Esophagus muscularis mucosa (tissue), 4 donors: ENCODE measurements at regions not wholly inside any gene's neighbourhood (a gene's known extent, or its start where the extent isn't known, plus 50 kb on each side); places are given as distances from the start of the nearest gene placed in this dataset.

Experiments used
- DNase-seq: peaks from one replicate; pipeline ENCODE4 v3.0.0-alpha.2; 2017; ENCODE audit errors: extremely low spot score
- H3K27ac ChIP-seq, 4 donors: fragments of 200-600 bp; sonication (generic); replicated peaks in 1 of 4; 1 replicate in 3 of 4; 2 replicates in 1 of 4; pipeline ENCODE4 v1.5.1; 2016 to 2019; ENCODE audit warnings: mild to moderate bottlenecking in 1 of 4
- H3K27me3 ChIP-seq, 4 donors: fragments of 200-600 bp; sonication (generic); one replicate each; pipeline versions ENCODE4 v1.5.1 to v1.6.0; 2016 to 2019
- H3K36me3 ChIP-seq, 4 donors: fragments of 200-600 bp; sonication (generic); one replicate each; pipeline ENCODE4 v1.5.1; 2016 to 2019
- H3K4me1 ChIP-seq, 4 donors: fragments of 200-600 bp; sonication (generic); one replicate each; pipeline ENCODE4 v1.5.1; 2016 to 2019
- H3K4me3 ChIP-seq, 4 donors: fragments of 200-600 bp; sonication (generic); 1 replicate in 2 of 4; 2 replicates in 2 of 4; pipeline ENCODE4 v1.5.1; 2016 to 2019; ENCODE audit warnings: mild to moderate bottlenecking in 4 of 4, moderate library complexity in 1 of 4
- H3K9me3 ChIP-seq, 4 donors: fragments of 200-600 bp; sonication (generic); 1 replicate in 3 of 4; 2 replicates in 1 of 4; pipeline ENCODE4 v1.5.1; 2016 to 2019
- EP300 ChIP-seq: sonication (generic); formaldehyde crosslinking; IDR thresholded peaks from one replicate; pipeline ENCODE4 v1.6.1; 2017; ENCODE audit warnings: antibody characterized with exemption
- POLR2A ChIP-seq: fragments of 450-650 bp; IDR thresholded peaks from one replicate; pipeline ENCODE4 v1.6.1; 2017; ENCODE audit warnings: antibody characterized with exemption, moderate library complexity, mild to moderate bottlenecking, low read depth
- POLR2AphosphoS5 ChIP-seq, 2 donors: sonication (generic); formaldehyde crosslinking; IDR thresholded peaks; one replicate each; pipeline ENCODE4 v1.6.1; 2017; ENCODE audit warnings: antibody characterized with exemption in 2 of 2
- WGBS: methylation state at CpG from one replicate; pipeline ENCODE4 v1.1.5; 2018; 5-methylcytosine and 5-hydroxymethylcytosine counted together
- intact Hi-C: fragments of 100-400 bp; cut with DNase I; formaldehyde crosslinking; loops from one replicate; pipeline ENCODE4 v1.15.1; 2023
- TF ChIP-seq, protein P1 (sequence below), 3 experiments: fragments of 200-600 bp in 2 of 3; fragments of 450-650 bp in 1 of 3; sonication (generic) in 2 of 3; IDR thresholded peaks; one replicate each; pipeline ENCODE4 v1.5.1; 2017 to 2019; ENCODE audit warnings: antibody characterized with exemption in 3 of 3, mild to moderate bottlenecking in 2 of 3, moderate library complexity in 1 of 3

DNA sequence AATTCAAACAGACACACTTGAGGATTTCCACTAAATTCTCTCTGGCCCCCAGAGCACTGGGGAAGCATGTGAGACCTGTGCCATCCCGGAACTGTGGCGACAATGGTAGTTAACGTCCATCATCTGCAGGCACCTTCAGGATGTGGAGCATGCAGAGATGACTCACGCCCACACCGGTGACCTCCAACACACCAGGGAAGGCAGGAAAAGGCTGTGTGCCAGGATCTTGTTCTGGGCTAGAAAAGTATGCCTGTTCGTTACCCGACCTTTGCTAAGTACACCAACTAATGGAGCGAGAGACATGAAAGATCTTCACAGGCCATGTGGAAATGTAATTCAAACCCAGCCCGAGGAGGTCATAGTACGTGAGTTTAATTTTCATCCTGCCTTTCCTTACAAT is 208.8 kb downstream of the MELK start:
- peaks cover 0 to 76% (median 2%) of the 10 kb centered on the region in 4 donors for H3K27me3 ChIP-seq
- H3K27ac ChIP-seq, result no peak overlapping the region
- 53% methylated on average over 8 of the region's 10 CpGs for WGBS
- TF ChIP-seq EP300 (no peak), POLR2AphosphoS5 (IDR thresholded peaks at IDR 0.05) (no peak), POLR2A (no peak)
- TF ChIP-seq, protein P1, sequence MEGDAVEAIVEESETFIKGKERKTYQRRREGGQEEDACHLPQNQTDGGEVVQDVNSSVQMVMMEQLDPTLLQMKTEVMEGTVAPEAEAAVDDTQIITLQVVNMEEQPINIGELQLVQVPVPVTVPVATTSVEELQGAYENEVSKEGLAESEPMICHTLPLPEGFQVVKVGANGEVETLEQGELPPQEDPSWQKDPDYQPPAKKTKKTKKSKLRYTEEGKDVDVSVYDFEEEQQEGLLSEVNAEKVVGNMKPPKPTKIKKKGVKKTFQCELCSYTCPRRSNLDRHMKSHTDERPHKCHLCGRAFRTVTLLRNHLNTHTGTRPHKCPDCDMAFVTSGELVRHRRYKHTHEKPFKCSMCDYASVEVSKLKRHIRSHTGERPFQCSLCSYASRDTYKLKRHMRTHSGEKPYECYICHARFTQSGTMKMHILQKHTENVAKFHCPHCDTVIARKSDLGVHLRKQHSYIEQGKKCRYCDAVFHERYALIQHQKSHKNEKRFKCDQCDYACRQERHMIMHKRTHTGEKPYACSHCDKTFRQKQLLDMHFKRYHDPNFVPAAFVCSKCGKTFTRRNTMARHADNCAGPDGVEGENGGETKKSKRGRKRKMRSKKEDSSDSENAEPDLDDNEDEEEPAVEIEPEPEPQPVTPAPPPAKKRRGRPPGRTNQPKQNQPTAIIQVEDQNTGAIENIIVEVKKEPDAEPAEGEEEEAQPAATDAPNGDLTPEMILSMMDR (IDR thresholded peaks at IDR 0.05), result no peak
- no peaks in the 10 kb centered on the region for H3K9me3 ChIP-seq
- H3K36me3 ChIP-seq, result no peaks in the 10 kb centered on the region
- intact Hi-C loops, result no loop called here
- no peak overlapping the region for H3K4me3 ChIP-seq
- peaks cover 0 to 8% (median 3%) of the 10 kb centered on the region in 4 donors for H3K4me1 ChIP-seq
- no peak for DNase-seq
